HG03354 (cell line): ENCODE measurements at regions not wholly inside any gene's neighbourhood (a gene's known extent, or its start where the extent isn't known, plus 50 kb on each side); places are given as distances from the start of the nearest gene placed in this dataset.

Source experiments
- ATAC-seq: cut with Tn5 transposase; IDR thresholded peaks from one replicate; pipeline ENCODE4 v1.9.1; 2021; ENCODE audit warnings: mild to moderate bottlenecking; ENCODE audit not compliant: unreplicated experiment, poor library complexity, severe bottlenecking

DNA sequence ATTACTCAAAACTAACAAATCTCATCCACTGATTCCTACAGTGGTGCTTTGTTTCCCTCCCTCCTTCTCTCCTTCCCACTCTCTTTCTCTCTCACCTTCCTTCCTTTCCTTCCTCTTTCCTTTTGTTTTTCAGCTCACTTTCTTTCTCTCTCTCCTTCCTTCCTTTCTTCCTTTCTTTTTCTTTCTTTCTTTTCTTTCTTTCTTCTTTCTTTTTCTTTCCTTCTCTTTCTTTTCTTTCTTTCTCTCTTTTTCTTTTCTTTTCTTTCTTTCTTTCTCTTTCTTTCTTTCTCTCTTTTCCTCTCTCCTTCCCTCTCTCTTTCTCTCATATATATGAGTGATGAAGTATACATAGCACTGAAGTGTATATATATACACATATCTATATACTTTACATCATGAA is 241.4 kb downstream of the CENPW start:
- ATAC-seq = no peak

GRCh38 chr6:126600258-126600916 is 260.5 kb downstream of the CENPW start:
- ATAC-seq = no peak

- no peak for ATAC-seq
These were observed 263.5 kb downstream of the CENPW start for GRCh38 chr6:126603410-126603809.

DNA sequence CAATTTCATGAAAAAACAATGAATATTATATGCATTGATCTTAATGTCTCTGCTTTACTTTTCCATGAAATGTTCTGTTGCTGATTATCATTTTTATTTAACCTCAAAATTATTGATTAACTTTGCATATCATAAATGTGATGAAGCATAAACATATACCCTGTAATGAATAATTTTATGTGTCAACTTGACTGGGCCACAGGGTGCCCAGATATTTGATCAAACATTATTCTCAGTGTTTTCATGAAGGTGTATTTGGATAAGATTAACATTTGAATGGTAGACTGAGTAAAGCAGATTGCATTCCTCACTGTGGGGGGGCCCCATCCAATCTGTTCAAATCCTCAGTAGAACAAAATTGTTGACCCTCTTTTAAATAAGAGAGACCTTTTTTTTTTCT is 265.2 kb downstream of the CENPW start:
- ATAC-seq = no peak

- ATAC-seq = no peak
These were observed 267.4 kb downstream of the CENPW start for GRCh38 chr6:126607289-126607688.

DNA sequence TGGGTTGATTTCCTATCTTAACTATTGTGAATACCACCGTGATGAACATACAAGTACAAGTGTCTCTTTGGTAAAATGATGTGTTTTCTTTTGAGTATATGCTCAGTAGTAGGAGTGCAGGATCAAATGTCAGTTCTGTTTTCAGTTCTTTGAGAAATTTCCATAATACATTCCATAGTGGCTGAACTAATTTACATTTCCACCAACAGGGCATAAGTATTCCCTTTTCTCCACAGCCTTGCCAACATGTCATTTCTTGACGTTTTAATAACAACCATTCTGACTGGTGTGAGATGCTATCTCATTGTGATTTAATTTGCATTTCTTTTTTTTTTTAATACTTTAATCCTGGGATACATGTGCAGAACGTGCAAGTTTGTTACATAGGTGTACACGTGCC is 268.8 kb downstream of the CENPW start:
- no peak for ATAC-seq

GRCh38 chr6:126614642-126615504 is 275.0 kb downstream of the CENPW start:
- ATAC-seq = peak; percentile 53

GRCh38 chr6:126616866-126617265 is 277.0 kb downstream of the CENPW start:
- no peak for ATAC-seq

- ATAC-seq = no peak
These were observed 278.9 kb downstream of the CENPW start for GRCh38 chr6:126618639-126619343.

DNA sequence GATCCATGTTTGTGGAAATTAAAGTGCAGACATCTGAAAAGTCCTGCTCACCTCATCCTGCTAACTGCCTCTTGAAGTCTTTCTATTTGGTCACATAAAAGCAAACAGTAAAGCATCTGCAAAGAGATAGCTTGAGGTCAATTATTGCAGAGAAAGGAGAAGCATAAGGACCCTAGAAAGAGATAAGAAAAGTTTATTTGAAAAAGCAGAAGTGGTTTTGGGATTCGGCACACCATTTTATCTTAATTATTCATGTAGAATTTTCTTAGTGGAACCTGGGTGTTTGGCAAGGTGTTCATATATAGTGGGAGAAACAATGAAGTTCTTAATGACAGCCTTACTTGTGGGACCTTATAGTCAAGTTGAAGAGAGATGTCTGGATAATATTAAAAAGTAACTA is 280.8 kb downstream of the CENPW start:
- no peak for ATAC-seq

DNA sequence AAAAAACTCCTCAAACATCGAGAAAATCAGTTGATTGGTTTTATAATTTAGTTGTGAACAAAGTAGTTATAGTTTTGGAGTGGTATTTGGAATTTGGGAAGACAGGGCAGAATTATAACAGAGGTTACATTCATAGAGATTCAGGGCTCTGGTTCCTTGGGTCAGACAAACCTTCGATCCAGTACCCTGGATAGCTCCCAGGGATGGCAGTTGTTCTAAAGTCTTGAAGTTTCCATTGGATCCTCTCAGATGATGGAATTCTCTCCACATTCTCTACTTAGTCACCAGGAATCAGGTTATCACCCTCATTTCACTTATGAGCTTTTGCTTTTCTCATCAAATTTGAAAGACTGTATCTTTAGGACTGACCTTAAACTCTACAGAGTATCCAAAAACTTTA is 285.1 kb downstream of the CENPW start:
- no peak for ATAC-seq

DNA sequence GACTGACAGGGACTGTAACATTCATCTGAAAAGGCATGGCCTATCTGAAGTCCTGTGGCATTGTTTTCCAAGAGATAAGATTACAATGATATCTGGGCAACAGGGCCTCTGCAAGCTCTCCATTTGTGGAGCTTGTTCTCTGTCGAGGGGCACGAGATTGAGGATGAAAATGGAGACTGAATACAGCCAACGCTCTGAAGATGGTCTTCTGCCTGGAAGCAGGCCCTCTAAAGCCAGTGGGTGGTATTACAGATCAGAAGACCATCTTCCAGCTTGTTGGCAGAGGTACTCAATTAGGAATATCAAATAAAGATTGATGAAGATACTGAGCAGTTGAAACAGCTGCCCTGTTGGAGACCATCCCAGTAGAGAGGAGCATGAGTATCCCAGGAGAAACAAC is 288.2 kb downstream of the CENPW start:
- no peak for ATAC-seq

DNA sequence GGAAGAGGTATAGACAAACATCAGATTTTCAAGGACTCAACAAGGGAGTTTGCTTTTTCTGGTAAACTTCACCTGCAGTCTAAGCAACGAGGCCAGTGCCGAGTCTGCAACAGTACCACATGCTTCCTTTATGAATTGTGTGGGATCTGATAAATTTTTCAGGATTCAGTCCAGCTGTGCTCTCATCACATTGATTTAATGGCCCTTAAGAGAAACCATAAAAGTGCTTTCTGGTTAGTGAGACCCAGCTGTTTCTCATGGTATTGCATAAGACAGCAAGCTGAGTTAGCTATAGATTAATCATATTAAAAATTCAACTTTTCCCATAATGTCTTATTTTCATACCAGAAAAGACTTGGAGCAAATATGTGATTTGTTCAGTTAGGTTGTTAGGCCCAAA is 291.4 kb downstream of the CENPW start:
- no peak for ATAC-seq

DNA sequence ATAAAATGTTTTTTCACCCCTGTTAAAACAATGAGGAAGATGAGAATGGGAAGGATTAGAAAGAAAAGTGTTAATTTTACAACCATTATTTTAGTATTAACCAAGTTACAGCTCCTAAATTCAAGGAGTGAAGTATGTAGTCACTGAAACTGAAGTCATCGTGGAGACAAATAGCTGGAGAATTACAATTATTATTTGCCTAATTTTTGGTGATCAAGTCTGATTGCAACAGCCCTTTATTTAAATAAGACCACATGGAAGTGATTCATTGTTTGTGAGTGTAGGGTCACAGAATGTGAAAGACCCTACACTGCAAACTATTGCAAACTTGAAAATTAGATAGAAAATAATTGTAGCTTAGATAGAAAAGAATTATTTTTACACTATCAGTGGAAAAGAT is 292.4 kb downstream of the CENPW start:
- ATAC-seq = no peak

- ATAC-seq = no peak
These were observed 293.5 kb downstream of the CENPW start for GRCh38 chr6:126633373-126633772.

DNA sequence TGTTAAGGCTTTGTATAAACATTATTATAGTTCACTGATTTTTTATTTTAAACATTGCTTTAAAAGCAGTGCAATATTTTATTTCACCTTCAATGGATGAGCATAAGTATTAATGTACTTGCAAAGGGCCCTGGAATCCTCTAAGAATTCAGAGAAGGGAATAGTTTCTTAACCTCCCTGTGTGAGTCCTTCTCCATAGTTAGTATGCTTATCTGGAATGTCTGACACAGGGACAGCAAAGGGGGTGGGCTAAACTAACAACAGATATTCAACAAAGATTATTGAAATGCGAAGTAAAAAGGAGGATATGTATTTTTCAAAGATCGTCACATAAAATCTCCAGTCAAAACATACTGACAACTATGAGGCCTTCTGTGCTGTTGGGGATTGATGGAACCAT is 300.4 kb downstream of the CENPW start:
- no peak for ATAC-seq

GRCh38 chr6:126640921-126641320 is 301.0 kb downstream of the CENPW start:
- no peak for ATAC-seq

DNA sequence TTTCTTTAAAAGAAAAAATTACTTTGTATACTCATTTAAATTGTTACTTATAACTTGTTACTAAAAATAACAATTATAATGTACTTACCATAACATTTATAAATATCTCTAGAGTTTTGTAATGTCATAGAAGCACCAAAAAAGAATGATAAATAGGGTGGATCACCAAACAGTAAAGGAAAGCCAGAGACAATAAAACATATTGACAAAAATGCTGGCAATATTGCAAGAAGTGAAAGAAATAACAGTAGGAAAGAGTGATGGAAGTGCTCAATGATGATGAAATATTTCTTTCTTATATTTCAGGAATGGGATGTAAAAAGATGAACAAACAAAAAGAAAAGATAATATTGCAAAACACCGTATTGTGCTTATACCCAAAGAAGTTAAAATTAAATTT is 301.7 kb downstream of the CENPW start:
- no peak for ATAC-seq

- ATAC-seq = no peak
These were observed 303.4 kb downstream of the CENPW start for GRCh38 chr6:126643352-126643751.

GRCh38 chr6:126650931-126651330 is 311.0 kb downstream of the CENPW start:
- ATAC-seq = no peak
